HepG2 (cell line): ENCODE measurements at regions not wholly inside any gene's neighbourhood (a gene's known extent, or its start where the extent isn't known, plus 50 kb on each side); places are given as distances from the start of the nearest gene placed in this dataset.

Source experiments
- ATAC-seq: fragments of 200-7000 bp; cut with Tn5 transposase; 3 replicates; pipeline ENCODE4 v1.9.1; 2020; ENCODE audit warnings: mild to moderate bottlenecking, moderate library complexity
- BruUV-seq: library from RNA; stranded (reverse); fragments of 400-500 nt; replicated peaks from 2 replicates; lab custom pipeline; 2021; lab: Mats Ljungman, UMichigan
- CTCF ChIA-PET: fragments of 300-600 bp; formaldehyde crosslinking; extraction: SDS; loops from one replicate; lab custom pipeline; 2021; ENCODE audit warnings: low total read pairs, inconsistent platforms, low intra/inter-chr PET ratio; lab: Yijun Ruan, JAX
- POLR2A ChIA-PET: fragments of 350-600 bp; sonication (Branson Sonifier 250); formaldehyde crosslinking; loops from one replicate; lab custom pipeline; 2020; ENCODE audit warnings: antibody characterized with exemption, inconsistent platforms; lab: Yijun Ruan, JAX
- DNase-seq: peaks from one replicate; pipeline ENCODE4 v3.0.0-alpha.2; 2015; ENCODE audit warnings: low spot score
- FAIRE-seq: peaks from 3 replicates; lab custom pipeline; 2011; peaks lifted over from hg19 to GRCh38; lab: Jason Lieb, UNC
- H2AFZ ChIP-seq: one replicate; pipeline ENCODE4 v1.6.1; 2011; ENCODE audit warnings: low read length, inconsistent platforms
- H3K27ac ChIP-seq: fragments of 300-600 bp; 3 replicates; pipeline ENCODE4 v1.8.0; 2011; ENCODE audit warnings: mixed run types, mild to moderate bottlenecking, mixed read lengths, low read length, inconsistent platforms; ENCODE audit not compliant: insufficient read depth; ENCODE audit errors: extremely low read length
- H3K27me3 ChIP-seq, 2 experiments: fragments of 200-600 bp in 1 of 2; 2 replicates in 1 of 2; 3 replicates in 1 of 2; pipeline versions ENCODE4 v1.6.0 to v1.8.0; 2011; ENCODE audit warnings: low read length in 2 of 2, mild to moderate bottlenecking in 2 of 2, moderate library complexity in 2 of 2, inconsistent platforms in 1 of 2; ENCODE audit not compliant: insufficient read depth in 2 of 2, control insufficient read depth in 1 of 2
- H3K36me3 ChIP-seq, 2 experiments: fragments of 200-600 bp in 1 of 2; replicated peaks in 1 of 2; 2 replicates in 1 of 2; 3 replicates in 1 of 2; pipeline versions ENCODE4 v1.5.1 to v1.8.0; 2011; ENCODE audit warnings: low read length in 2 of 2, inconsistent platforms in 1 of 2; ENCODE audit not compliant: insufficient read depth in 2 of 2, control insufficient read depth in 1 of 2
- H3K4me1 ChIP-seq: 2 replicates; pipeline ENCODE4 v1.5.1; 2012; ENCODE audit warnings: low read length, inconsistent platforms; ENCODE audit not compliant: insufficient read depth
- H3K4me2 ChIP-seq: 2 replicates; pipeline ENCODE4 v1.6.0; 2011; ENCODE audit warnings: low read depth, low read length, inconsistent platforms
- H3K4me3 ChIP-seq, 3 experiments: fragments of 200-600 bp in 1 of 3; sonication (generic), shearing (Covaris generic) in 1 of 3; replicated peaks in 1 of 3; 2 replicates each; pipeline ENCODE4 v1.5.1; 2011 to 2016; ENCODE audit warnings: low read length in 3 of 3, inconsistent platforms in 2 of 3, low read depth in 2 of 3, mild to moderate bottlenecking in 2 of 3, control low read depth in 1 of 3, mixed read lengths in 1 of 3; ENCODE audit not compliant: insufficient read depth in 1 of 3
- H3K79me2 ChIP-seq: one replicate; pipeline ENCODE4 v1.6.1; 2011; ENCODE audit warnings: low read length, inconsistent platforms; ENCODE audit not compliant: insufficient read depth
- H3K9ac ChIP-seq: 2 replicates; pipeline ENCODE4 v1.6.0; 2011; ENCODE audit warnings: mild to moderate bottlenecking, low read depth, low read length, inconsistent platforms; ENCODE audit not compliant: insufficient read depth
- H3K9me3 ChIP-seq: 2 replicates; pipeline ENCODE4 v1.5.1; 2012; ENCODE audit warnings: mild to moderate bottlenecking, low read length
- H4K20me1 ChIP-seq: 2 replicates; pipeline ENCODE4 v1.6.0; 2011; ENCODE audit warnings: inconsistent platforms, mild to moderate bottlenecking, low read length, moderate library complexity; ENCODE audit not compliant: insufficient read depth
- CBX1 ChIP-seq: IDR thresholded peaks from one replicate; pipeline ENCODE4 v1.6.1; 2016; ENCODE audit warnings: antibody characterized with exemption, low read depth
- HIC2 ChIP-seq: sonication (generic); formaldehyde crosslinking; IDR thresholded peaks from 2 replicates; pipeline ENCODE4 v1.9.0; 2022; ENCODE audit warnings: low read depth, missing genetic modification reagents
- NCOA2 ChIP-seq: sonication (generic); formaldehyde crosslinking; IDR thresholded peaks from 2 replicates; pipeline ENCODE4 v1.8.0; 2022; ENCODE audit warnings: inconsistent platforms
- NFATC3 ChIP-seq: sonication (generic); formaldehyde crosslinking; IDR thresholded peaks from 2 replicates; pipeline ENCODE4 v1.5.1; 2020; ENCODE audit warnings: mild to moderate bottlenecking, missing genetic modification reagents
- NR0B2 ChIP-seq: sonication (generic); formaldehyde crosslinking; IDR thresholded peaks from 2 replicates; pipeline ENCODE4 v1.4.0; 2020; ENCODE audit warnings: mild to moderate bottlenecking, missing genetic modification reagents
- RXRB ChIP-seq: IDR thresholded peaks from 2 replicates; pipeline ENCODE4 v1.6.1; 2016; ENCODE audit warnings: borderline replicate concordance, missing genetic modification reagents, missing compliant biosample characterization
- SATB2 ChIP-seq: sonication (generic); formaldehyde crosslinking; IDR thresholded peaks from 2 replicates; pipeline ENCODE4 v1.5.0; 2020; ENCODE audit warnings: missing genetic modification reagents
- STAT6 ChIP-seq: sonication (generic); formaldehyde crosslinking; IDR thresholded peaks from 2 replicates; pipeline ENCODE4 v1.4.0; 2020; ENCODE audit warnings: missing genetic modification reagents, mild to moderate bottlenecking, borderline replicate concordance
- TBX2 ChIP-seq: sonication (generic); formaldehyde crosslinking; IDR thresholded peaks from 2 replicates; pipeline ENCODE4 v1.5.0; 2020; ENCODE audit warnings: missing genetic modification reagents, mild to moderate bottlenecking, borderline replicate concordance
- TCF7 ChIP-seq: sonication (generic); IDR thresholded peaks from 2 replicates; pipeline ENCODE4 v1.6.1; 2016; ENCODE audit warnings: antibody characterized with exemption, low read depth
- XBP1 ChIP-seq: sonication (generic); formaldehyde crosslinking; IDR thresholded peaks from 2 replicates; pipeline ENCODE4 v1.5.0; 2020; ENCODE audit warnings: missing genetic modification reagents
- YEATS2 ChIP-seq: sonication (generic); formaldehyde crosslinking; IDR thresholded peaks from 2 replicates; pipeline ENCODE4 v1.4.0; 2020; ENCODE audit warnings: missing genetic modification reagents, borderline replicate concordance
- ZBTB7B ChIP-seq: sonication (generic); formaldehyde crosslinking; IDR thresholded peaks from 2 replicates; pipeline ENCODE4 v1.4.0; 2020; ENCODE audit warnings: missing genetic modification reagents
- ZNF441 ChIP-seq: sonication (generic); formaldehyde crosslinking; IDR thresholded peaks from 2 replicates; pipeline ENCODE4 v1.7.0; 2021; ENCODE audit warnings: missing genetic modification reagents, borderline replicate concordance
- ZSCAN25 ChIP-seq: sonication (generic); formaldehyde crosslinking; IDR thresholded peaks from 2 replicates; pipeline ENCODE4 v1.8.0; 2022; ENCODE audit warnings: mild to moderate bottlenecking, missing genetic modification reagents
- WGBS: methylation state at CpG from one replicate; pipeline ENCODE4 v1.1.6; 2017; ENCODE audit warnings: low lambda C conversion rate; 5-methylcytosine and 5-hydroxymethylcytosine counted together
- in situ Hi-C: cut with HindIII; loops from 2 replicates; pipeline ENCODE4 v1.10.0; 2017; ENCODE audit warnings: low pct_unique_long_range_greater_than_20kb; ENCODE audit not compliant: extremely low pct_ligation_motif_present
- intact Hi-C: fragments of 100-400 bp; cut with micrococcal nuclease; formaldehyde crosslinking; loops from one replicate; pipeline ENCODE4 v1.10.0; 2022; ENCODE audit not compliant: unreplicated experiment

GRCh38 chr2:59905731-59906130 lies 647.7 kb downstream of the BCL11A start:
- no peak overlapping the region for H3K9ac ChIP-seq
- no peak overlapping the region for H3K27ac ChIP-seq
- intact Hi-C loops = no loop called here
- TF ChIP-seq CBX1 (no peak), TBX2 (CRISPR knock-in tag) (no peak), ZNF441 (no peak), ZBTB7B (CRISPR knock-in tag) (no peak), SATB2 (CRISPR knock-in tag) (no peak)
- in situ Hi-C loops = no loop called here
- H3K36me3 ChIP-seq = no peaks in the 10 kb centered on the region
- H3K4me3 ChIP-seq = no peak overlapping the region
- ChIA-PET POLR2A (no interaction called here), CTCF (no interaction called here)
- no peak overlapping the region for H3K4me2 ChIP-seq
- no peak for FAIRE-seq
- no peak for ATAC-seq
- peaks cover 0 to 3% of the 10 kb centered on the region in 2 experiments; a peak in 1 of 5 replicates for H3K27me3 ChIP-seq
- H3K79me2 ChIP-seq = no peaks in the 10 kb centered on the region
- BruUV-seq = no TSS peak
- WGBS = 11% methylated on average over 2 of the region's 2 CpGs
- H3K9me3 ChIP-seq = no peaks in the 10 kb centered on the region
- H4K20me1 ChIP-seq = no peaks in the 10 kb centered on the region
- no peak for DNase-seq
- no peak overlapping the region for H2AFZ ChIP-seq
- H3K4me1 ChIP-seq = no peaks in the 10 kb centered on the region

- DNase-seq (no peak), ATAC-seq (no peak), FAIRE-seq (no peak)
- H3K4me2 ChIP-seq = no peak overlapping the region
- intact Hi-C loops (no loop called here), in situ Hi-C loops (no loop called here)
- ChIA-PET POLR2A (no interaction called here), CTCF (no interaction called here)
- peaks cover 0 to 3% of the 10 kb centered on the region in 2 experiments; a peak in 1 of 5 replicates for H3K27me3 ChIP-seq
- H3K9me3 ChIP-seq = no peaks in the 10 kb centered on the region
- no peaks in the 10 kb centered on the region for H3K36me3 ChIP-seq
- BruUV-seq = no TSS peak
- no peak overlapping the region for H3K9ac ChIP-seq
- no peak overlapping the region for H3K27ac ChIP-seq
- no peak overlapping the region for H2AFZ ChIP-seq
- no peak overlapping the region for H3K4me3 ChIP-seq
- no peaks in the 10 kb centered on the region for H3K79me2 ChIP-seq
- H4K20me1 ChIP-seq = no peaks in the 10 kb centered on the region
- no peaks in the 10 kb centered on the region for H3K4me1 ChIP-seq
- WGBS = 25% methylated on average over 9 of the region's 9 CpGs
- no peak for TF ChIP-seq STAT6
- TF ChIP-seq TCF7 = no peak
- TF ChIP-seq NFATC3 (CRISPR knock-in tag) = no peak
- no peak for TF ChIP-seq NCOA2 (CRISPR knock-in tag)
- TF ChIP-seq NR0B2 (CRISPR knock-in tag) = no peak
- TF ChIP-seq XBP1 = no peak
- no peak for TF ChIP-seq ZSCAN25 (CRISPR knock-in tag)
- no peak for TF ChIP-seq HIC2 (CRISPR knock-in tag)
- TF ChIP-seq YEATS2 (CRISPR knock-in tag) = no peak
- no peak for TF ChIP-seq RXRB
Measured at GRCh38 chr2:59903994-59904544, 649.4 kb downstream of the BCL11A start.
